HEK293 (cell line): ENCODE measurements at regions not wholly inside any gene's neighbourhood (a gene's known extent, or its start where the extent isn't known, plus 50 kb on each side); places are given as distances from the start of the nearest gene placed in this dataset.

Experiments used
- CTCF ChIA-PET: fragments of 350-600 bp; formaldehyde crosslinking; extraction: SDS; loops from one replicate; lab custom pipeline; 2021; ENCODE audit warnings: antibody characterized with exemption; lab: Yijun Ruan, JAX
- POLR2A ChIA-PET: fragments of 300-600 bp; formaldehyde crosslinking; extraction: SDS; loops from one replicate; lab custom pipeline; 2020; ENCODE audit warnings: antibody characterized with exemption, inconsistent platforms; lab: Yijun Ruan, JAX
- H3K27ac ChIP-seq: fragments of 200-500 bp; sonication (Bioruptor generic); 2 replicates; pipeline ENCODE4 v1.5.1; 2014; ENCODE audit warnings: low read depth, low read length, control low read depth, inconsistent platforms; ENCODE audit errors: extremely low read depth
- H3K36me3 ChIP-seq, 2 experiments: fragments of 200-500 bp in 1 of 2; sonication (Bioruptor generic) in 1 of 2; 1 replicate in 1 of 2; 2 replicates in 1 of 2; pipeline ENCODE4 v1.5.1; 2014 to 2017; ENCODE audit warnings: inconsistent platforms in 2 of 2, low read length in 2 of 2; ENCODE audit not compliant: control insufficient read depth in 2 of 2, insufficient read depth in 1 of 2
- H3K4me1 ChIP-seq: fragments of 200-500 bp; sonication (Bioruptor generic); 2 replicates; pipeline ENCODE4 v1.5.1; 2014; ENCODE audit warnings: mild to moderate bottlenecking, low read length, inconsistent platforms; ENCODE audit not compliant: control insufficient read depth, insufficient read depth
- H3K4me3 ChIP-seq: 2 replicates; pipeline ENCODE4 v1.5.1; 2011; ENCODE audit warnings: low read depth, mild to moderate bottlenecking, control low read depth, low read length, moderate library complexity
- H3K9me3 ChIP-seq: fragments of 200-500 bp; sonication (Bioruptor generic); 2 replicates; pipeline ENCODE4 v1.5.1; 2014; ENCODE audit warnings: low read depth, low read length, inconsistent platforms; ENCODE audit not compliant: control insufficient read depth, insufficient read depth
- BCL11B ChIP-seq: fragments of 450-650 bp; formaldehyde crosslinking; IDR thresholded peaks from 2 replicates; pipeline ENCODE4 v1.5.1; 2016; ENCODE audit warnings: low read depth, missing biosample characterization, missing genetic modification characterization
- GLIS2 ChIP-seq: fragments of 450-650 bp; formaldehyde crosslinking; IDR thresholded peaks from 2 replicates; pipeline ENCODE4 v1.5.1; 2016; ENCODE audit warnings: missing biosample characterization, missing genetic modification characterization
- SP2 ChIP-seq: fragments of 450-650 bp; formaldehyde crosslinking; IDR thresholded peaks from 2 replicates; pipeline ENCODE4 v1.5.1; 2016; ENCODE audit warnings: missing biosample characterization, missing genetic modification characterization
- SP7 ChIP-seq: fragments of 450-650 bp; formaldehyde crosslinking; IDR thresholded peaks from 2 replicates; pipeline ENCODE4 v1.5.1; 2016; ENCODE audit warnings: missing biosample characterization, missing genetic modification characterization
- TCF7L2 ChIP-seq: IDR thresholded peaks from 2 replicates; pipeline ENCODE4 v1.6.1; 2011; ENCODE audit warnings: low read depth, mild to moderate bottlenecking, inconsistent platforms, low read length, moderate library complexity, borderline replicate concordance
- ZBTB48 ChIP-seq: fragments of 450-650 bp; formaldehyde crosslinking; IDR thresholded peaks from 2 replicates; pipeline ENCODE4 v1.5.1; 2016; ENCODE audit warnings: missing biosample characterization, missing genetic modification characterization
- ZBTB7A ChIP-seq: fragments of 450-650 bp; formaldehyde crosslinking; IDR thresholded peaks from 2 replicates; pipeline ENCODE4 v1.5.1; 2016; ENCODE audit warnings: low read depth, missing biosample characterization, missing genetic modification characterization
- ZNF155 ChIP-seq: fragments of 450-650 bp; formaldehyde crosslinking; IDR thresholded peaks from 2 replicates; pipeline ENCODE4 v1.5.1; 2016; ENCODE audit warnings: missing biosample characterization, missing genetic modification characterization
- ZNF23 ChIP-seq: fragments of 450-650 bp; formaldehyde crosslinking; IDR thresholded peaks from 2 replicates; pipeline ENCODE4 v1.5.1; 2016; ENCODE audit warnings: missing biosample characterization, missing genetic modification characterization, borderline replicate concordance
- ZNF280C ChIP-seq: fragments of 450-650 bp; formaldehyde crosslinking; IDR thresholded peaks from 2 replicates; pipeline ENCODE4 v1.5.1; 2016; ENCODE audit warnings: missing biosample characterization, missing genetic modification characterization
- ZNF311 ChIP-seq: fragments of 450-650 bp; formaldehyde crosslinking; IDR thresholded peaks from 2 replicates; pipeline ENCODE4 v1.5.1; 2017; ENCODE audit warnings: missing biosample characterization, missing genetic modification characterization, borderline replicate concordance
- ZNF324 ChIP-seq: fragments of 450-650 bp; formaldehyde crosslinking; IDR thresholded peaks from 2 replicates; pipeline ENCODE4 v1.5.1; 2016; ENCODE audit warnings: missing biosample characterization, missing genetic modification characterization
- ZNF391 ChIP-seq: fragments of 450-650 bp; formaldehyde crosslinking; IDR thresholded peaks from 2 replicates; pipeline ENCODE4 v1.5.1; 2016; ENCODE audit warnings: low read depth, missing biosample characterization, missing genetic modification characterization, borderline replicate concordance
- ZNF394 ChIP-seq: fragments of 450-650 bp; formaldehyde crosslinking; IDR thresholded peaks from 2 replicates; pipeline ENCODE4 v1.5.1; 2016; ENCODE audit warnings: missing biosample characterization, missing genetic modification characterization, mild to moderate bottlenecking, moderate library complexity, borderline replicate concordance
- ZNF416 ChIP-seq: fragments of 450-650 bp; formaldehyde crosslinking; IDR thresholded peaks from 2 replicates; pipeline ENCODE4 v1.5.1; 2016; ENCODE audit warnings: missing biosample characterization, missing genetic modification characterization
- ZNF521 ChIP-seq: fragments of 450-650 bp; formaldehyde crosslinking; IDR thresholded peaks from 2 replicates; pipeline ENCODE4 v1.5.1; 2017; ENCODE audit warnings: missing biosample characterization, mild to moderate bottlenecking, missing genetic modification characterization
- ZNF624 ChIP-seq: fragments of 450-650 bp; formaldehyde crosslinking; IDR thresholded peaks from 2 replicates; pipeline ENCODE4 v1.5.1; 2017; ENCODE audit warnings: missing biosample characterization, missing genetic modification characterization
- ZNF660 ChIP-seq: fragments of 450-650 bp; IDR thresholded peaks from 2 replicates; pipeline ENCODE4 v1.5.1; 2018; ENCODE audit warnings: missing biosample characterization, mild to moderate bottlenecking, missing genetic modification characterization
- ZNF692 ChIP-seq: fragments of 450-650 bp; formaldehyde crosslinking; IDR thresholded peaks from 2 replicates; pipeline ENCODE4 v1.5.1; 2016; ENCODE audit warnings: missing biosample characterization, missing genetic modification characterization
- ZSCAN30 ChIP-seq: fragments of 450-650 bp; IDR thresholded peaks from 2 replicates; pipeline ENCODE4 v1.5.1; 2018; ENCODE audit warnings: missing biosample characterization, mild to moderate bottlenecking, missing genetic modification characterization, moderate library complexity
- TF ChIP-seq, protein P1 (sequence below): fragments of 450-650 bp; formaldehyde crosslinking; IDR thresholded peaks from 2 replicates; pipeline ENCODE4 v1.5.1; 2016; ENCODE audit warnings: missing biosample characterization, missing genetic modification characterization
- TF ChIP-seq, protein P2 (sequence below): fragments of 450-650 bp; formaldehyde crosslinking; IDR thresholded peaks from 2 replicates; pipeline ENCODE4 v1.5.1; 2017; ENCODE audit warnings: missing biosample characterization, missing genetic modification characterization

DNA sequence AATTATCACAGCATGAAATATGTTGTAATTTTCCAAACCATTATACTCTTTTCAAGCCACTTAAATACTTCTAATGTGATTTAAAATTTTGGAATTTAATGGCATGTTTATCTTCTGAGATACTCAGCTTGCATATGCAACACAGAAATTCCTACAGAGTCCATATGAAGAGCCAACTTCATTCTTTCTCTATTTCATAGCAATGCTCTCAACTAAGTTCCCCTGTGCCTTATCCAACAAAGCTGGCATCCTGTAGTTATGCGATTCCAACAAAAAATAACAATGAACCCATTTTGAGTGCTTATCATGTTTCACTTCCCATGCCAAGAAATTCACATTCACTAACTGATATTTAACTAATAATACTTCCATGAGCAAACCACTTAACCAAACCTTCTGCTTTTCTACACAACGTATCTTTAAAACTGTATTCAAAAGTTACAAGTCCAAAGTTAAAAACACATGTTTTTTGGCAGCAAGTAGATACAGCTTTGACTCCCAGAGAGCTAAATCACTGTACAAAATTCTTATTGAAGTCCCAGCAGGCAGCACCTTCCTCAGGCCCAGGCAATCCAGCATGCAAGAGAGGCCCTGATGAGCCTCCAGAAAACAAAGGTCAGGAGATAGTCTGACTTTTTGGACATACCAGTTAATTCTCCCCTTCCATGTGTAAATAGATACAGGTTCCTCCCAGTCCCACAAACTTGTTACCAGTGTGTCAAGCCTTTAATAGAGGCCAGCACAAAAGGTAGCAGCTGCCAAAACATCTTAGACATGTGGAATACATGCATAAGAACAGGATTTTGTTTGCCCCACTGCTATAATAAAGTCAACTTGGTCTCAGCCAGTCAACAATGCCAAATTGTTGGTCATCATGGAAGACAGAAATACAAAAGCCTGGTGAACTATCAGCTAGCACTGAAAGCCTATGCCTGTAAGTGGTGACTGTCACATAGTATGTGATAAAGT is 113.1 kb upstream of the WDR75 start:
- Histone ChIP-seq H3K4me3 (no peak overlapping the region), H3K27ac (no peak overlapping the region), H3K9me3 (no peaks in the 10 kb centered on the region), H3K36me3 (no peaks in the 10 kb centered on the region), H3K4me1 (no peaks in the 10 kb centered on the region)
- TF ChIP-seq ZNF391 (no peak), ZNF311 (tag by site-specific recombination) (no peak), ZNF416 (tag by site-specific recombination) (no peak), ZNF624 (tag by site-specific recombination) (no peak), ZNF280C (no peak), ZNF692 (tag by site-specific recombination) (no peak), SP7 (tag by site-specific recombination) (no peak), ZSCAN30 (tag by site-specific recombination) (no peak), BCL11B (tag by site-specific recombination) (no peak), ZNF23 (tag by site-specific recombination) (no peak), ZNF155 (tag by site-specific recombination) (no peak), ZNF660 (tag by site-specific recombination) (no peak), GLIS2 (tag by site-specific recombination) (no peak)
- TF ChIP-seq, protein P1, sequence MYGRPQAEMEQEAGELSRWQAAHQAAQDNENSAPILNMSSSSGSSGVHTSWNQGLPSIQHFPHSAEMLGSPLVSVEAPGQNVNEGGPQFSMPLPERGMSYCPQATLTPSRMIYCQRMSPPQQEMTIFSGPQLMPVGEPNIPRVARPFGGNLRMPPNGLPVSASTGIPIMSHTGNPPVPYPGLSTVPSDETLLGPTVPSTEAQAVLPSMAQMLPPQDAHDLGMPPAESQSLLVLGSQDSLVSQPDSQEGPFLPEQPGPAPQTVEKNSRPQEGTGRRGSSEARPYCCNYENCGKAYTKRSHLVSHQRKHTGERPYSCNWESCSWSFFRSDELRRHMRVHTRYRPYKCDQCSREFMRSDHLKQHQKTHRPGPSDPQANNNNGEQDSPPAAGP (tag by site-specific recombination) = no peak
- POLR2A ChIA-PET = no interaction called here
- CTCF ChIA-PET = no interaction called here

- no peak overlapping the region for H3K27ac ChIP-seq
- H3K4me1 ChIP-seq = no peaks in the 10 kb centered on the region
- ChIA-PET CTCF (no interaction called here), POLR2A (no interaction called here)
- no peaks in the 10 kb centered on the region for H3K9me3 ChIP-seq
- TF ChIP-seq ZBTB48 (tag by site-specific recombination) = no peak
- no peak for TF ChIP-seq SP2 (tag by site-specific recombination)
- no peak for TF ChIP-seq ZNF324 (tag by site-specific recombination)
- TF ChIP-seq ZNF394 (tag by site-specific recombination) = no peak
- TF ChIP-seq, protein P2, sequence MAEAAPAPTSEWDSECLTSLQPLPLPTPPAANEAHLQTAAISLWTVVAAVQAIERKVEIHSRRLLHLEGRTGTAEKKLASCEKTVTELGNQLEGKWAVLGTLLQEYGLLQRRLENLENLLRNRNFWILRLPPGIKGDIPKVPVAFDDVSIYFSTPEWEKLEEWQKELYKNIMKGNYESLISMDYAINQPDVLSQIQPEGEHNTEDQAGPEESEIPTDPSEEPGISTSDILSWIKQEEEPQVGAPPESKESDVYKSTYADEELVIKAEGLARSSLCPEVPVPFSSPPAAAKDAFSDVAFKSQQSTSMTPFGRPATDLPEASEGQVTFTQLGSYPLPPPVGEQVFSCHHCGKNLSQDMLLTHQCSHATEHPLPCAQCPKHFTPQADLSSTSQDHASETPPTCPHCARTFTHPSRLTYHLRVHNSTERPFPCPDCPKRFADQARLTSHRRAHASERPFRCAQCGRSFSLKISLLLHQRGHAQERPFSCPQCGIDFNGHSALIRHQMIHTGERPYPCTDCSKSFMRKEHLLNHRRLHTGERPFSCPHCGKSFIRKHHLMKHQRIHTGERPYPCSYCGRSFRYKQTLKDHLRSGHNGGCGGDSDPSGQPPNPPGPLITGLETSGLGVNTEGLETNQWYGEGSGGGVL = no peak
- TF ChIP-seq ZNF521 (tag by site-specific recombination) = no peak
- no peak for TF ChIP-seq TCF7L2
- no peak for TF ChIP-seq ZBTB7A (tag by site-specific recombination)
- no peaks in the 10 kb centered on the region for H3K36me3 ChIP-seq
- no peak overlapping the region for H3K4me3 ChIP-seq
Observed at GRCh38 chr2:189328848-189329245, 112.4 kb upstream of the WDR75 start.
